Activated CD8-positive, alpha-beta memory T cell treated with anti-CD3 and anti-CD28 coated beads for 1 hour (primary cell): ENCODE measurements at regions not wholly inside any gene's neighbourhood (a gene's known extent, or its start where the extent isn't known, plus 50 kb on each side); places are given as distances from the start of the nearest gene placed in this dataset.

ENCODE experiments used
- DNase-seq, 2 donors: peaks; one replicate each; pipeline ENCODE4 v3.0.0-alpha.2; 2020; ENCODE audit warnings: low read depth in 1 of 2; ENCODE audit errors: extremely low read depth in 1 of 2

DNA sequence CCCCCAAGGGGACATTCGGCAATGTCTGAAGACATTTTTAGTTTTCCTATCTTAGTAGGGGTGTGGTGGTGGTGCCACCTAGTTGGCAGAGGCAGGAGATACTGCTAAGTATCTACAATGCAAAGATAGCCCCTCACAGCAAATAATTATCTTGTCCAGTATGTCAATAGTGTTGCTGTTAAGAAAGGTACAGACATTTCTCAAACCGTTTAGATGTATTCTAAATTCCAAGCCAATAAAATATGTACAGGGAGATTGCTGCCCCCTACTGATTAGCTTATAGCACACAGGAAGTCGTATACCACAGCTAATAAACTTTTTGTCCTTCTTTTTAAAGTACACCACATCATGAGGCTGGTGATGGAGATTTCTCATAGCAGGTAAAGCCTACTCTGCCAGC, 260.5 kb downstream of the TMA16 start:
- no peak for DNase-seq

DNA sequence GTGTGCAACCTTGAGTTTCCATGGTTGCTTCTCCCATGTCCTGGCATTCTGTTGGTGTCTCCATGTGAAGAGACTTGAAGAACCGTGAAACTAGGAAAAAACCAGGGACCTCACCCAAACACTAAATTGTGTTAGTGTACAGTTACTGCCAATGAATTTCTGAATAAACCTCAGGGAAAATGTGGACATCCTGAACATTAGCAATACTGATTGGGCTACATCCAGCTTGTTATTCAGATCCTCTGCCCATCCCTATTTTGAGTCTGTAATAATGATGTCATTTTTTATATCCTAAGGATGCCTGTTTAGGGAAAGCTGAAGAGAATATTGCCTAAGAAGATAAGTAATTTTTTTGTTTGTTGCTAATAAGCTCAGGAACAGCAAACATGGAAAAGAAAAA, 262.7 kb downstream of the TMA16 start:
- DNase-seq: no peak

DNA sequence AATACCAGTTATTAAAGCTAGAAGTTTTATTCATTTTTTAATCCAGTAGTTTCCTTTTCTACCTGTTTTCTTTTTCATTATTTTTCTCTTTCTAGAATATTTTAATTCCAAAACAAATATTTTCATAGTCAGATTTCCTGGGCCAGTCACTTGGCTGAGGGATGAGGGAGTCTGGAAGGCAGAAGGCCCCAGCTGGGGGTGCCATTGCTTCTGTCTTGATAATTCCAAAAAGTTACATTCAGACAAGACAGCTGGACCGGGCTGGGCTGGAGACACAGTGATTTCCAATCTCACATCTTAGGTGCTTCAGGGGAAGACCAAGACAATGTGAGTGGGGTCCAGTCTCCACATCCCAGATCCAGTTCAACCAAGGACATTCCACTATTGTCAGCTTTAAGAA, 263.5 kb downstream of the TMA16 start:
- DNase-seq: no peak

- DNase-seq: no peak
Measured at GRCh38 chr4:163762741-163763140, 268.3 kb downstream of the TMA16 start.

DNA sequence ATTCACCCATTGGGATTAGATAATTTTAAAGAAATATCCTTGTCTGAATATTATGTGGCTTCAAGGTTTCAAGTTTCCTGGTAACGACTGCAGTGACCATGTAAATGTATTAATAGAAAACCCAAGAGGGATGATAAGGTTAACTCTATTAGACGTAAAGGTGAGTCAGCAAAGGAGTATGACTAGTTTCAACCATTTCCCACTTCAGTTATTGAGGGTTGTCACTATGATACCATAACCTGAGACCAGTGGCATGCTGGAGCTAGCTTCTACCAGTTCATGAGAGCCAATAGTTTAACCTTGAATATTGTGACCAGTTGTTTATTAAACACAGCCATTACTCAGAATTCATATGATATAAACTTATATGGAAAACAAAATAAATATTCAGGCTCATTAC, 270.1 kb downstream of the TMA16 start:
- DNase-seq: no peak

GRCh38 chr4:163768014-163768413, 273.5 kb downstream of the TMA16 start:
- no peak for DNase-seq

- no peak for DNase-seq
Measured at GRCh38 chr4:163772238-163772637, 277.7 kb downstream of the TMA16 start.

- DNase-seq: no peak
Measured at GRCh38 chr4:163773940-163774339, 279.4 kb downstream of the TMA16 start.

DNA sequence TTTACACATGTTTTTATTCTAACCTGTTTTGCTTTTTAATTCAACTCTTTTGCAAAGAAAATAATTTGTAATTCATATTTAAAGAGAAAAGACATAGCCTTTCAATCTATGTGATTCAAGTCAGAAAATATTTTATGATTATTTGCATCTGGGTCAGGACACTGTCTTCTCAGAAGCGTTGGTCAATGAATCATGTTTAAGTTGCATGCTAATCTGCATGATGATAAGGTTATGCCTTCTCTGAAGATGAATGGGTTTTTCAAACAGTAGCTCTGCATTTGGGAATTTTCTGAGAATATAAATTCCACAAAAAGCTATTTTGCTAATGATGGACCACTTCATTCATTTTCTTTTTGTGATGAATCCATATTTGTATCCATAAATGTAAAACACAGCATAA, 282.5 kb downstream of the TMA16 start:
- DNase-seq: no peak

GRCh38 chr4:163781726-163782125, 287.2 kb downstream of the TMA16 start:
- DNase-seq: no peak

GRCh38 chr4:163790231-163790630, 295.7 kb downstream of the TMA16 start:
- DNase-seq: no peak

- DNase-seq: no peak
Measured at GRCh38 chr4:163795885-163796284, 301.4 kb downstream of the TMA16 start.

GRCh38 chr4:163804001-163804400, 309.5 kb downstream of the TMA16 start:
- no peak for DNase-seq

DNA sequence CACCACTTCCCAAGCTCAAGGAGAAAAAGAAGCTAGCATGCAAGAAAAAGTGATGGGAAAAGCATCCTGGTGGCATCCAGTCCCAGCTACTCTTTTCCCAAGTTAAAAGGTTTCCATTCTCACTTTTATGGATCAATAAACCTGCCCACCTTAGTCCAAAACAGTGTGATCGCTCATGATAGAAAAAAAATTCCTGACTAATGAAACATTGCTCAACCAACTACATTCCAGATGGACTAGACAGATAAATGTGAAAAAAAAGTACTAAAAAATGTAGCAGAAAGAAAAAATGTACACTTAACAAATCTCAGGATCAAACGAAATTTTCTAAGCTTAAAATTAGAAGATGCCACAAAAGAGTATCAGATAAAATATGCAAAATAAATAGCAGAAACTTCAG, 312.2 kb downstream of the TMA16 start:
- DNase-seq: no peak

- no peak for DNase-seq
Measured at GRCh38 chr4:163808011-163808410, 313.5 kb downstream of the TMA16 start.

DNA sequence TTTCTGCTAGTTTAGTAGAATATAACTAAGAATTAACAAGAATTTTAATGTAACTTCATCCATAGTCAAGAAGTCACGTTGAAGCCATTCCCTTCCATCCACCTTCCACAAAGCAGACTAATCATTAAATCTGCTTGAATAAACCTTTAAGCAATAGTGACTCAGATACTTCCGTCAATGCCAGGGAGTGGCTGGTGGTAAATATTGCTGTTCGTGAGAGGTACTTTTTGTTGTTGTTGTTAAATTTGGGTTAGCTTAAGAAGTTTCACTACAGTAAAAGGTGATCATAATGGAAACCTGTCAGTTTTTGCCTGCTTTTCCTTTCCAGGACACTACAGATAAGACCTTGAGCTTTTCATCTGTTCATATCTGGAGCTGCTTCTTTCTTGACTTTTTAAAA, 316.3 kb downstream of the TMA16 start:
- DNase-seq: no peak

GRCh38 chr4:163815776-163816175, 321.3 kb downstream of the TMA16 start:
- DNase-seq: no peak

GRCh38 chr4:163816494-163816893, 322.0 kb downstream of the TMA16 start:
- no peak for DNase-seq

- DNase-seq: no peak
Measured at GRCh38 chr4:163818673-163819072, 324.2 kb downstream of the TMA16 start.

GRCh38 chr4:163833669-163834068, 339.2 kb downstream of the TMA16 start:
- DNase-seq: no peak

DNA sequence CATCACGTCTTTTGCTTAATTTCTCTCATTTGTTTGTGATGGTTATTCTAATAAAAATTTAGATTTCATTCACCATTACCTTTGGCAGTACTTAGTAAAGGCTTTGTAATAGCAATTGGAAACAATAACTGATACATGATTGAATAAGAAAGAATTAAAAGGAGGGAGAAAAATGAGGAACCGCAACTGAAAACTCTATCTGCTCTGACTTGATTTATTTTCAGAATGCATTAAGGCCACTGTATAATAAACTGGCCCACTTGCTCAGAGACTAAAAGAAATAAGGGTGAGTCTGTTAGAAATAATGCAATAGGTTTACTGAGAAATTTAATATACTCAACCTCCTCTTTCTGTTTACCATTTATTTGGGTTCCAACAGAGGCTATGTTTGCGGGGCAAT, 351.5 kb downstream of the TMA16 start:
- no peak for DNase-seq

DNA sequence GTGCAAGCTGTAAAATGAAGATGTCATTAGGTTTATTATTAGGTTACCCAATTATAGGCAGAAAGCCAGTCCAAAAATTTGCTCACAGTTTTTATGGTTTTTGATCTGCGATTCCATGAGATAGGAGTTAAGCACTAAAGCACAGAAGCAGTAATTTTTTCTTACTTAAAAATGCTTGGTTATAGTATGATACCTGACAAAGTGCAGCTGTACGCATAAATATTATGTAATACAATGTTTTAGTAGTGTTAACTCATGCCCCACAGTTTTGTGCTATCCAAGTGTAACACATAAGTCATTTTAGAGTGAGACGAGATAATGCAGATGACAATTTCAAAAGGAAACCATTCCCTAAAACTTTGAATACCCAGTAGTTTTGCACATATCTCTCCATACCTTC, 357.8 kb downstream of the TMA16 start:
- DNase-seq: no peak

- DNase-seq: no peak
Measured at GRCh38 chr4:163857903-163858302, 363.4 kb downstream of the TMA16 start.

DNA sequence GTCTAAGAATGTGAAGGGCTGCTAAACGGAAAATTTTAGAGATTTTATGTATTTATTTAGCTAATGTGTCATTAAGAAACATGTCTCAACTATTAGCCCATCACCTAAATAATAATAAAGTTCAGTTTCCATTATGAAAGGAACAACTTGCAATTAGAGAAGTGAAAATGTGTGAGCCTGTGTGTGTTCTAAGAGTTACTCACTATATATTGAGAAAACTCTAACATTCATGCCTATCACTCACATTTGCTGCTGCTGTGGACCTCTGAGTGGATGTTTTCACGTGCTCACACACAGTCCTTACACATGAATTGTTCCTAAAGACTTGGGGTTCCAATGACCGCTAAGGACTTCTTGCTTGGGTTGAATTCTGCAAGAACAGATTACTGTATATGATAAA, 364.0 kb downstream of the TMA16 start:
- no peak for DNase-seq
